ENCODE measurements at regions not wholly inside any gene's neighbourhood (a gene's known extent, or its start where the extent isn't known, plus 50 kb on each side); places are given as distances from the start of the nearest gene placed in this dataset.

DNA sequence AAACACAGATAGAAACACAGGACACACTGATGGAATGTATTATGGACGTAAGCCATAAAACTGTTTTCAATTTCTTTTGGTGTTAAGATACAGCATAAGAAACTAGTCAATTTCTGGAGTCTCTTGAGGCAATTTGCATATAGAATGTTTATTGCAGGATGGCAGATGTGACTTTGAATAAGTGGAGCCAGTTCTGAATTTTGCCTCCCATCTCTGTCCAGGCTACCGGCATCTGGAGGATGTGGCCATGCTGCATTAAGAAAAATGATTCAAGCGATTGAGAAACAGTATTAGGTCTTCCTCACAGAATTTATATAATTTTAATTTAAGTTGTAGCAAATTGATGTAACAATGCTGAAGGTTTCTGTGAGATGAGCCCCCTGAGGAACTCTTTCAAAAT lies 81.5 kb downstream of the CHST2 start:
- no peak for DNase-seq (ENCODE audit: low spot score)
- in situ Hi-C loops (cut with MboI; ENCODE audit: low pct_unique_long_range_greater_than_20kb, low sequenced_read_pairs, unreplicated experiment) = no loop called here
- TF ChIP-seq, protein P1, sequence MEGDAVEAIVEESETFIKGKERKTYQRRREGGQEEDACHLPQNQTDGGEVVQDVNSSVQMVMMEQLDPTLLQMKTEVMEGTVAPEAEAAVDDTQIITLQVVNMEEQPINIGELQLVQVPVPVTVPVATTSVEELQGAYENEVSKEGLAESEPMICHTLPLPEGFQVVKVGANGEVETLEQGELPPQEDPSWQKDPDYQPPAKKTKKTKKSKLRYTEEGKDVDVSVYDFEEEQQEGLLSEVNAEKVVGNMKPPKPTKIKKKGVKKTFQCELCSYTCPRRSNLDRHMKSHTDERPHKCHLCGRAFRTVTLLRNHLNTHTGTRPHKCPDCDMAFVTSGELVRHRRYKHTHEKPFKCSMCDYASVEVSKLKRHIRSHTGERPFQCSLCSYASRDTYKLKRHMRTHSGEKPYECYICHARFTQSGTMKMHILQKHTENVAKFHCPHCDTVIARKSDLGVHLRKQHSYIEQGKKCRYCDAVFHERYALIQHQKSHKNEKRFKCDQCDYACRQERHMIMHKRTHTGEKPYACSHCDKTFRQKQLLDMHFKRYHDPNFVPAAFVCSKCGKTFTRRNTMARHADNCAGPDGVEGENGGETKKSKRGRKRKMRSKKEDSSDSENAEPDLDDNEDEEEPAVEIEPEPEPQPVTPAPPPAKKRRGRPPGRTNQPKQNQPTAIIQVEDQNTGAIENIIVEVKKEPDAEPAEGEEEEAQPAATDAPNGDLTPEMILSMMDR (IDR thresholded peaks at IDR 0.05; ENCODE audit: extremely low read depth, insufficient read depth, missing control alignments) = no peak

DNA sequence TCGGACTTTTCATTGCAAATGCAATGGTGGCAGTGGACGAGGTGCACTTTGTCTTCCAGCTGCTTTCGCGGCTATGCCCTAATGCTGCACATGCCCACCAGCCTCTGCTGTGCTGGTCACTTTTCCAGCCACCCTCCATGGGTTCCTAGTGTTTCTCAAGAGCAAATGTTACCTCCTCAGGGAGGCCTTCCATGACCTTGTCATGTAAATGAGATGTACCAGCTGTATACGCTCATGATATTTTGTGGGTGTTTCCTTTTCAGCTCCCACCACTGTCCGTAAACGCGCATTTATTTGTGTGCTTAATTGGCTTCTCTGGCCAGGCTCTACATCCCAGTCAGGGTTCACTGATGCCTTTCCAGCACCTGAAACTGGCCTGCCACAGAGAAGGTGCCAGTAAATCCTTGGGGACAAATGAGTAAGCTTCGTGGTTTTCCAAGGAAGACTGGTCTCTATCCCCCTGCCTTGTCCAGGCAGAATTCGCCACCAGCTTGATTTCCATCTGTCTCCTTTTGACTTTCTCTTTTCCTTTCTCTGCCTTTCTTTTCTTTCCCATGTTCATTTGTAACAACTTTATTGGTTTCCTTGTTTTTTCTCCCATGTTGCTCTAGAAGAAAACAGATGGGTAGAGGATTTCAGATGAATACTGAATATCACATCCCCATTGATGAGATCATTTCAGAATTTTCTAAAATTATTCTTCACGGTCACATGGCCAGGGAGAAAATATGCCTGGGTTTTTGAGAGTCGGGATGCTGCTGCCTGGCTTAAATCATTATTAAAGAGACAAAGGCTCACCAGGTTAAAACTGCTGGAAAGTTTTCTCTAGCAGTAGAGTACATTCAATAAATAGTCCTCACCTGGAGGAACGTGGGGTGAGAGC lies 82.5 kb downstream of the CHST2 start:
- TF ChIP-seq, protein P1 (IDR thresholded peaks at IDR 0.05; ENCODE audit: extremely low read depth, insufficient read depth, missing control alignments) = no peak
- DNase-seq (ENCODE audit: low spot score) = no peak
- in situ Hi-C loops (cut with MboI; ENCODE audit: low pct_unique_long_range_greater_than_20kb, low sequenced_read_pairs, unreplicated experiment) = no loop called here

DNA sequence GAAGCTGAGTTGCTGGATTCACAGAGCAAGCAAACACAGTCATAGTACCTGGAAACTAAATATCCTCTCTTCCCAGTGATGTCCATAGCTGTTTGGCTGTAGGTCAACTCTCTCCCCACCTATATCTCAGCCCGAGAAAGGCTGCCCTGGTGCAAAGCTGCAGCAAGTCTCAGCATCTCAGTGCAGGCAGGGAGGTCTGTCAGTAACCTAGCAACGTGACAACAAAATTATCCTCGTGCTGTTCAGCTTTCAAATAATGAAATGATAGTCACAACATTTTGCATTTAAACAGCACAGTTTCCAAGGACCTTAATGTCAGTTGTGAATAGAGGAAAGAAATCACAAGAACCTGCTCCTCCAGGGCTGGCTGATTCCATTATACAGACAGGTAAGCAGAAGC lies 83.6 kb downstream of the CHST2 start:
- DNase-seq (ENCODE audit: low spot score) = no peak
- in situ Hi-C loops (cut with MboI; ENCODE audit: low pct_unique_long_range_greater_than_20kb, low sequenced_read_pairs, unreplicated experiment) = no loop called here

DNA sequence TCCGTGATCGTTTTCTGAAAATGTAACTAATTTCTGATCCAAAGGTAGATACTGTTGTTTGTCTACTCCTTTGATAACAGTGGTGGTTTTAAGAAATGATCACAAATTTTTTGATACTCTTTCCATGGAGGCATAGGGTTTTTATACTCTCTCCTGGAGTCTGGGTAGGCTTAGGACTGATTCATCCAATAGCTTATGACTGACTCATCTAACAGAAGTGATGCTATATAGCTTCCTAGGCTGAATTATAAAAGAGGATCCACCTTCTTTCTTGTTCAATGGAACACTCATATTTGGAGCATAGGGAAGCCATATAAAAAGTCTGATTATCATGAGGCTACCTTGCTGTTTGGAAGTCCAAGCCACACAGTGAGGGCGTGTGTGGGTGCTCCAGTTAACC lies 84.3 kb downstream of the CHST2 start:
- DNase-seq (ENCODE audit: low spot score) = no peak
- TF ChIP-seq, protein P1 (IDR thresholded peaks at IDR 0.05; ENCODE audit: extremely low read depth, insufficient read depth, missing control alignments) = no peak
- in situ Hi-C loops (cut with MboI; ENCODE audit: low pct_unique_long_range_greater_than_20kb, low sequenced_read_pairs, unreplicated experiment) = no loop called here

More for the DNA sequence above, 83.6 kb downstream of the CHST2 start:
- TF ChIP-seq, protein P1 (IDR thresholded peaks at IDR 0.05; ENCODE audit: extremely low read depth, insufficient read depth, missing control alignments) = no peak

DNA sequence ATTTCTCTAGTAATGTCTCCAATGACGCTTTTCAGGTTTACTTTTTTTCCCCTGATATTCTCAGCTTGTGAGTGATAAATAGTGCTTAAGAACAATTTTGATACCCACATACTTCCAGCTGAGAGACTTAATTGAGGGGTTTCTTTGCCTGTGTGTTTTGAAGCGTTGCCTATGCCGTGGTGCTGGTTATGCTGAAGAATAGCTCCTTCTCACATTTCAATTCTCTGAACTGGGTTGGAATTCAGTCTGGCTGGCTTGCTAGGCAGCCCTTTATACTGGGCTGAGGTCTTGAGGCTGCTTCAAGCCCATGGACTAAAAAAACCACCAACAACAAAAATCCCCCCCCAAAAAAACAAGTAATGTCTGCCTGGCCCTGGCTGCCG lies 87.4 kb downstream of the CHST2 start:
- TF ChIP-seq, protein P1 (IDR thresholded peaks at IDR 0.05; ENCODE audit: extremely low read depth, insufficient read depth, missing control alignments) = no peak
- DNase-seq (ENCODE audit: low spot score) = no peak
- in situ Hi-C loops (cut with MboI; ENCODE audit: low pct_unique_long_range_greater_than_20kb, low sequenced_read_pairs, unreplicated experiment) = no loop called here

DNA sequence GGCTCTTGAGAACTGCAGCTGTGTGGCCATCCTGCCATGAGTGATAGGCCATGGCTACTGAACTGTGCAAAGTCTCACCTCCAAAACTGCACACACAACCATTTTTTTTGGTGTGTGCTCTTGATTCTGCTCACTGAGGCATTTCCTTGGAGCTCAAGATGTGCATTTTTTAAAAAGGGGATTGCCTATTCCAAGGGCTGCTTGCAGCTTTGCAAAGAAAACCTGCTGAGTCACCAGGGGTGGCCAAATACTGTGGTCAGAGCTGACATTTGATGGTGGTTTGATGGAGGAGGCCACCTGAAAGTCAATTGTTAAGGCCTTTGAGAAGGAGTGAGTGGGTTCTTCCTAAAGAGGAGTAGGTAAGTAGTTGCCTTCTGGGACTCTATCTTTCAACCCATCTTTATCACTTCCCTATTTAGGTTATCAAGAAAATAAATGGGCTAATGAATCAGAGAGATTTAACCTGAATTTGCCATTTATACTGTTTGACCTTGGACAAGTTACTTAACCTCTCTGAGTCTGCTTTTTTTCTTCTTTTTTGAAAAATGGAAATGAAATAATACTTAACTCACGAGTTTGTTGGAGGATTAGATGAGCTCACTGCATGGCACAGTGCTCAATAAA lies 87.9 kb downstream of the CHST2 start:
- in situ Hi-C loops (cut with MboI; ENCODE audit: low pct_unique_long_range_greater_than_20kb, low sequenced_read_pairs, unreplicated experiment) = no loop called here
- peak; percentile 58 for DNase-seq (ENCODE audit: low spot score)

More for the DNA sequence above, 87.9 kb downstream of the CHST2 start:
- TF ChIP-seq, protein P1 (IDR thresholded peaks at IDR 0.05; ENCODE audit: extremely low read depth, insufficient read depth, missing control alignments) = no peak
